ENCODE measurements at regions not wholly inside any gene's neighbourhood (a gene's known extent, or its start where the extent isn't known, plus 50 kb on each side); places are given as distances from the start of the nearest gene placed in this dataset.
"Not testable (repeated sequence)": the region's sequence is repeated elsewhere in the genome, so short reads cannot be mapped to it uniquely, and the experiment has no call there.

DNA sequence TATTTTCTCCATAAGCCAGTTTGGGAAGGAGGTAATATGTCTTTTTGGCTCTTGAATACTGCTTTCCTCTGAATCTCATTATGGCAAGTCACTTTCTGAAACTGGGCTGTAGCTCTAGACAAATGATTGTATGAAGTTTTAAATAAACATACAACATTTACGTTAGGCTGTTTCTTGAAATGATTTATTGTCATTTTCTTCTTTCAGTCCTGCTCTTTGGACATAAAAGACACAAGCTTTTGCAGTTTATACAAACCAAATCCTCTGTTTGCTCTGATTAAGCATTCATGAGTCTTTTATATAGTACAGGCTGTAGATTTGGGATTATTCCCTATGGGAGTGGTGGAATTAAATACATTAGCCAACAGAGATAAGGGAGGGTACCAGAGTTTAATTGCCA, 139.7 kb downstream of the CEP120 start:
- intact Hi-C loops (cut with DNase I) = no loop called here
- H3K27ac ChIP-seq = no peak overlapping the region

DNA sequence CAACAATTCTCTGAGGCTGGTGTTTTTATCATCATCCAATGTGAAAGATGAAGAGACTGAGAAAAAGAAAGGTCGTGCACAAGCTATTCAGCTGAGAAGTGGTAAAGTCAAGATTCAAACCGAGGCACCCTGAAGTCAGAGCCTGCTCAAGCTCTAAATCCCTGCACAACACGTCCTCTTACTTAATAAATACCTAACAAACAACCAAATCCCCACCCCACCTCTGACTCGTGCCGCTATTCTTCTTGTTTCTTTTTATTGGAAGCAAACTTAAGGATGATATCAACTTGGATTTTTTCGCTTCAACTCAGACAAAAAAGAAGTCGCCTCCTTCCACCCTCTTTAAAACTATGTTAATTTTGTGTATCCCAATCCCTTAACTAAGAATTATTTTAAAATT, 140.2 kb downstream of the CEP120 start:
- no peaks in the 10 kb centered on the region for H3K36me3 ChIP-seq
- H3K4me3 ChIP-seq = no peak overlapping the region
- intact Hi-C loops (cut with DNase I) = no loop called here
- no peak for DNase-seq (ENCODE audit: extremely low spot score in 2 of 2)
- no peak overlapping the region for H3K27ac ChIP-seq
- H3K27me3 ChIP-seq = no peaks in the 10 kb centered on the region
- TF ChIP-seq, protein P1, sequence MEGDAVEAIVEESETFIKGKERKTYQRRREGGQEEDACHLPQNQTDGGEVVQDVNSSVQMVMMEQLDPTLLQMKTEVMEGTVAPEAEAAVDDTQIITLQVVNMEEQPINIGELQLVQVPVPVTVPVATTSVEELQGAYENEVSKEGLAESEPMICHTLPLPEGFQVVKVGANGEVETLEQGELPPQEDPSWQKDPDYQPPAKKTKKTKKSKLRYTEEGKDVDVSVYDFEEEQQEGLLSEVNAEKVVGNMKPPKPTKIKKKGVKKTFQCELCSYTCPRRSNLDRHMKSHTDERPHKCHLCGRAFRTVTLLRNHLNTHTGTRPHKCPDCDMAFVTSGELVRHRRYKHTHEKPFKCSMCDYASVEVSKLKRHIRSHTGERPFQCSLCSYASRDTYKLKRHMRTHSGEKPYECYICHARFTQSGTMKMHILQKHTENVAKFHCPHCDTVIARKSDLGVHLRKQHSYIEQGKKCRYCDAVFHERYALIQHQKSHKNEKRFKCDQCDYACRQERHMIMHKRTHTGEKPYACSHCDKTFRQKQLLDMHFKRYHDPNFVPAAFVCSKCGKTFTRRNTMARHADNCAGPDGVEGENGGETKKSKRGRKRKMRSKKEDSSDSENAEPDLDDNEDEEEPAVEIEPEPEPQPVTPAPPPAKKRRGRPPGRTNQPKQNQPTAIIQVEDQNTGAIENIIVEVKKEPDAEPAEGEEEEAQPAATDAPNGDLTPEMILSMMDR (IDR thresholded peaks at IDR 0.05) = no peak
- TF ChIP-seq POLR2A (IDR thresholded peaks at IDR 0.05) (no peak), POLR2AphosphoS5 (IDR thresholded peaks at IDR 0.05; ENCODE audit: insufficient read depth in 1 of 2, low read depth in 1 of 2) (no peak)
- no peaks in the 10 kb centered on the region for H3K9me3 ChIP-seq
- no peaks in the 10 kb centered on the region for H3K4me1 ChIP-seq

More for the DNA sequence above, 139.7 kb downstream of the CEP120 start:
- DNase-seq (ENCODE audit: extremely low spot score in 2 of 2) = no peak
- Histone ChIP-seq H3K36me3 (no peaks in the 10 kb centered on the region), H3K27me3 (no peaks in the 10 kb centered on the region), H3K9me3 (no peaks in the 10 kb centered on the region), H3K4me1 (no peaks in the 10 kb centered on the region), H3K4me3 (no peak overlapping the region)
- TF ChIP-seq, protein P1 (IDR thresholded peaks at IDR 0.05) = no peak
- TF ChIP-seq POLR2AphosphoS5 (IDR thresholded peaks at IDR 0.05; ENCODE audit: insufficient read depth in 1 of 2, low read depth in 1 of 2) (no peak), POLR2A (IDR thresholded peaks at IDR 0.05) (no peak)

DNA sequence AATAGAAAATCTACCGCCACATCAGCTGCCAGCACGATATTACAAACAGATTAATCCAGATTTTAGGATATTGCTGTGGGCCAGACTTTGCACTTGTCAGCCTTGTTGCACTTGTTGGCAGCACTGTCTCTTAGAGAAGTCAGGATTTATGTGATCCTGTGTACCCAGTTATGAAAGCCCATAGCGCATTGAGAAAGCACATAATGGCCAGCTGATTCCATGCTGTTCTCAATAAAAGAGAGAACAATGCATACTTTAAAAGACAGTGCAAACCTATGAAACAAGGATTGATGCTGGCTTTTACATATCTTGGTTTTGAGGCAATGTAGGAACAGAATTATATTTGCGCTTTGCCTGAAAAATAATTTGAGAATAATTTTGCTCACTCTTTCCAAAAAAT, 140.8 kb downstream of the CEP120 start:
- H3K27me3 ChIP-seq = no peaks in the 10 kb centered on the region
- no peak overlapping the region for H3K27ac ChIP-seq
- no peak overlapping the region for H3K4me3 ChIP-seq
- DNase-seq (ENCODE audit: extremely low spot score in 2 of 2) = no peak
- no peaks in the 10 kb centered on the region for H3K4me1 ChIP-seq
- no peaks in the 10 kb centered on the region for H3K9me3 ChIP-seq
- intact Hi-C loops (cut with DNase I) = no loop called here
- TF ChIP-seq POLR2A (IDR thresholded peaks at IDR 0.05) = no peak
- no peak for TF ChIP-seq POLR2AphosphoS5 (IDR thresholded peaks at IDR 0.05; ENCODE audit: insufficient read depth in 1 of 2, low read depth in 1 of 2)
- TF ChIP-seq, protein P1 (IDR thresholded peaks at IDR 0.05) = no peak
- H3K36me3 ChIP-seq = no peaks in the 10 kb centered on the region

DNA sequence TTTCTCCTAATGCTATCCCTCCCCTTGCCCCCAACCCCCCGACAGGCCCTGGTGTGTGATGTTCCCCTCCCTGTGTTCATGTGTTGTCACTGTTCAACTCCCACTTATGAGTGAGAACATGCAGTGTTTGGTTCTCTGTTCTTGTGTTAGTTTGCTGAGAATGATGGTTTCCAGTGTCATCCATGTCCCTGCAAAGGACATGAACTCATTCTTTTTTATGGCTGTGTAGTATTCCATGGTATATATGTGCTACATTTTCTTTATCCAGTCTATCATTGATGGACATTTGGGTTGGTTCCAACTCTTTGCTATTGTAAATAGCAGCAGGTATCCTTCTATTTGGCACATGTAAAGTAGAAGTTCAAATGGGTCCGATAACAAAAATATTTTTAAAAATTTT, 142.3 kb downstream of the CEP120 start:
- H3K36me3 ChIP-seq; DNase-seq (ENCODE audit: extremely low spot score in 2 of 2); H3K27me3 ChIP-seq; intact Hi-C loops (cut with DNase I); H3K9me3 ChIP-seq; H3K4me3 ChIP-seq; H3K27ac ChIP-seq; H3K4me1 ChIP-seq: not testable (repeated sequence)

DNA sequence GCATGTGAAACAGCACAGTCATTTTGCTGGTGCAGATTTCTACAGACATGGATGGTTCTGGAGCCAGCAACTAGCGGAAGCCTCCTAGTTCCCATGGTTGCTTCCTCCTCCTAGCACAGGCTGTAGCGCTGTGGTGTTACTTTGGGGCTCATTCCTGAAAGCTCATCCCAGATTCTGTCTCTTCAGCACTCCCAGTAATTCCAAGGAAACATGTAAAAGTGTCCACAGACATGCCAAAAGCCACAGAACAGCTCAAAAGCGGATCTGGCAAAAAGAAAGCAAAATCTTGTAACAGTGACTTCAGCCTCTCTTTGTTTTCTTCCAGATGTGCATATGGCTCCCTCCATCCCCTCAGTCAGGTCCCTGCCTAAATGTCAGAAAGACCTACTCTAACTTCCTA, 144.1 kb downstream of the CEP120 start:
- Histone ChIP-seq H3K27me3 (no peaks in the 10 kb centered on the region), H3K9me3 (no peaks in the 10 kb centered on the region), H3K27ac (no peak overlapping the region), H3K4me3 (no peak overlapping the region), H3K4me1 (no peaks in the 10 kb centered on the region), H3K36me3 (no peaks in the 10 kb centered on the region)
- DNase-seq (ENCODE audit: extremely low spot score in 2 of 2) = no peak
- intact Hi-C loops (cut with DNase I) = no loop called here
- TF ChIP-seq POLR2AphosphoS5 (IDR thresholded peaks at IDR 0.05; ENCODE audit: insufficient read depth in 1 of 2, low read depth in 1 of 2) = no peak
- TF ChIP-seq POLR2A (IDR thresholded peaks at IDR 0.05) = no peak
- TF ChIP-seq, protein P1 (IDR thresholded peaks at IDR 0.05) = no peak

DNA sequence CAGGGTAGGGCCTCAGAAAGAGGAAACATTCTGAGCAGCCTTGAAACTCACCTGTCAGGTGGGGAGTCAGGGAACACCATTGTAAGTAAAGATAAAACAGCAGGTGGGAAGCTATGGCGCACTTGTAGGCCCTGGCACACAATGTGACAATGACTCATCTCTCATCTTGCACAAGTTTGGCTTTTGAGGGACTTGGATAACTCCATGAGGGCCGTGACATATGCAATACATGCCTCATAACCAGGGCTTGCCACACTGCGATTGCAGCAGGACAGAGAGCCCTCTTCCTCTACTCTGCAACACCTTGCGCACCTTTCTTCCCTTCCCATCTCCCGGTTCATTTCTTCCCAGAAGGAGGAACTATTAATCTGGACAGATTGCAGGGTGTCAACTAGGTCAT, 144.9 kb downstream of the CEP120 start:
- Histone ChIP-seq H3K27ac (no peak overlapping the region), H3K27me3 (no peaks in the 10 kb centered on the region), H3K4me1 (no peaks in the 10 kb centered on the region), H3K36me3 (no peaks in the 10 kb centered on the region), H3K9me3 (no peaks in the 10 kb centered on the region), H3K4me3 (no peak overlapping the region)
- no peak for DNase-seq (ENCODE audit: extremely low spot score in 2 of 2)
- intact Hi-C loops (cut with DNase I) = no loop called here
- TF ChIP-seq, protein P1 (IDR thresholded peaks at IDR 0.05) = no peak
- TF ChIP-seq POLR2A (IDR thresholded peaks at IDR 0.05) = no peak
- no peak for TF ChIP-seq POLR2AphosphoS5 (IDR thresholded peaks at IDR 0.05; ENCODE audit: insufficient read depth in 1 of 2, low read depth in 1 of 2)

All from vagina (tissue), 2 donors.